OCI-LY7 (cell line): ENCODE measurements at regions not wholly inside any gene's neighbourhood (a gene's known extent, or its start where the extent isn't known, plus 50 kb on each side); places are given as distances from the start of the nearest gene placed in this dataset.

Experiments
- CTCF ChIP-seq: fragments of 200-600 bp; sonication (generic); conservative IDR thresholded peaks from 2 replicates; pipeline ENCODE4 v1.5.1; 2014; ENCODE audit warnings: mild to moderate bottlenecking, antibody characterized with exemption, low read length, moderate library complexity, mixed read lengths
- EZH2phosphoT487 ChIP-seq: fragments of 200-600 bp; sonication (generic); IDR thresholded peaks from 2 replicates; pipeline ENCODE4 v1.6.1; 2018; ENCODE audit warnings: low read depth, borderline replicate concordance, mild to moderate bottlenecking, mixed run types, antibody characterized with exemption, low read length, moderate library complexity, mixed read lengths

GRCh38 chr4:133803341-133803740, 398.2 kb downstream of the PABPC4L start:
- TF ChIP-seq CTCF, result no peak
- no peak for TF ChIP-seq EZH2phosphoT487
